Lung (tissue), 11 donors: ENCODE measurements at regions not wholly inside any gene's neighbourhood (a gene's known extent, or its start where the extent isn't known, plus 50 kb on each side); places are given as distances from the start of the nearest gene placed in this dataset.

Experiments used
- ATAC-seq: fragments of 200-7000 bp; cut with Tn5 transposase; one replicate; pipeline ENCODE4 v1.9.1; 2020; ENCODE audit warnings: moderate number of reproducible peaks; ENCODE audit not compliant: insufficient read depth, low FRiP score
- DNase-seq, 3 donors: peaks; one replicate each; pipeline ENCODE4 v3.0.0-alpha.2; 2013 to 2017
- H3K27ac ChIP-seq, 2 donors: one replicate each; pipeline ENCODE4 v1.5.1; 2013; ENCODE audit warnings: mild to moderate bottlenecking in 2 of 2, moderate library complexity in 2 of 2, control low read depth in 1 of 2, inconsistent platforms in 1 of 2, low read depth in 1 of 2, low read length in 1 of 2
- H3K27me3 ChIP-seq, 3 donors: one replicate each; pipeline ENCODE4 v1.5.1; 2013; ENCODE audit warnings: low read length in 2 of 3; ENCODE audit not compliant: control insufficient read depth in 3 of 3, insufficient read depth in 3 of 3
- H3K36me3 ChIP-seq, 4 donors: one replicate each; pipeline ENCODE4 v1.5.1; 2013; ENCODE audit warnings: low read length in 4 of 4, mild to moderate bottlenecking in 1 of 4, moderate library complexity in 1 of 4; ENCODE audit not compliant: control insufficient read depth in 4 of 4, insufficient read depth in 4 of 4
- H3K4me1 ChIP-seq, 5 donors: one replicate each; pipeline ENCODE4 v1.5.1; 2013; ENCODE audit warnings: low read length in 5 of 5, mild to moderate bottlenecking in 2 of 5, moderate library complexity in 1 of 5; ENCODE audit not compliant: control insufficient read depth in 5 of 5, insufficient read depth in 5 of 5
- H3K4me3 ChIP-seq: one replicate; pipeline ENCODE4 v1.5.1; 2013; ENCODE audit warnings: mild to moderate bottlenecking, control low read depth, moderate library complexity
- H3K9ac ChIP-seq, 2 donors: one replicate each; pipeline ENCODE4 v1.5.1; 2013; ENCODE audit warnings: low read length in 2 of 2, control low read depth in 1 of 2; ENCODE audit not compliant: insufficient read depth in 1 of 2
- H3K9me3 ChIP-seq, 4 donors: one replicate each; pipeline ENCODE4 v1.5.1; 2013; ENCODE audit warnings: low read length in 3 of 4, mild to moderate bottlenecking in 1 of 4, moderate library complexity in 1 of 4; ENCODE audit not compliant: control insufficient read depth in 4 of 4, insufficient read depth in 3 of 4
- WGBS, 2 donors: extraction: QIAGEN DNeasy Blood & Tissue Kit; methylation state at CpG; one replicate each; pipeline ENCODE4 v1.1.7; 2013; 5-methylcytosine and 5-hydroxymethylcytosine counted together
- TF ChIP-seq, protein P1 (sequence below): IDR thresholded peaks from 2 replicates; pipeline ENCODE4 v1.5.1; 2012; ENCODE audit warnings: mild to moderate bottlenecking; ENCODE audit errors: control extremely low read depth, extremely low read depth
- donor health status: control.
- donor health status: control.
- donor health status: Bipolar disorder and iron deficiency.
- donor health status: healthy.
- donor health status: DM: yes; HTN: yes; CAD: no.

DNA sequence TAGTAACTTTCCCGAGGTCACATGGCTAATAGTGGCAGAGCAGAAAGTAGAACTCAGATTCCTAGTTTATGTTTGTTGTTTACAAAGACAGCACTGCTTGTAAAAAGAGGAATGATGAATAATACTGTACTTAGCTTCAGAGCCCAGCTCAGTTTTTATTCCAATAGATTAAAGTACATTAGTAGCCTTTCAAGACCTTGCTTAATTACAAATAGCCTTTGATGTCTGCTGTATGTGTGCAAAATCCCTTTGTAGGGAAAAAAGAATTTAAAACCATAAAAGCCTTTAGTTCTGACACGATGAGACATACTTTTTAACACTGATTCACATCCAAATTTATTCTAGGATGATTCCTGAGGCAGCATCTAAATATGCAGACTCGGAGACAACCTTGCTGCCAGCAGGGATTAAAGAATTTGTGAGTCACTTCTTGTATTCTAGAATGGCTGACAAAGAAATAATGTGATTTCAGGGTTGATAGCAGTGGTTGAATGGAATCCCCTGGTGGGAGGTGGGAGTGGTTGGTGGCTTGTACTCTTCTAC is 324.2 kb upstream of the TGFBR2 start:
- 73 to 85% methylated on average over 3 of the region's 3 CpGs for WGBS, 2 donors
- TF ChIP-seq, protein P1, sequence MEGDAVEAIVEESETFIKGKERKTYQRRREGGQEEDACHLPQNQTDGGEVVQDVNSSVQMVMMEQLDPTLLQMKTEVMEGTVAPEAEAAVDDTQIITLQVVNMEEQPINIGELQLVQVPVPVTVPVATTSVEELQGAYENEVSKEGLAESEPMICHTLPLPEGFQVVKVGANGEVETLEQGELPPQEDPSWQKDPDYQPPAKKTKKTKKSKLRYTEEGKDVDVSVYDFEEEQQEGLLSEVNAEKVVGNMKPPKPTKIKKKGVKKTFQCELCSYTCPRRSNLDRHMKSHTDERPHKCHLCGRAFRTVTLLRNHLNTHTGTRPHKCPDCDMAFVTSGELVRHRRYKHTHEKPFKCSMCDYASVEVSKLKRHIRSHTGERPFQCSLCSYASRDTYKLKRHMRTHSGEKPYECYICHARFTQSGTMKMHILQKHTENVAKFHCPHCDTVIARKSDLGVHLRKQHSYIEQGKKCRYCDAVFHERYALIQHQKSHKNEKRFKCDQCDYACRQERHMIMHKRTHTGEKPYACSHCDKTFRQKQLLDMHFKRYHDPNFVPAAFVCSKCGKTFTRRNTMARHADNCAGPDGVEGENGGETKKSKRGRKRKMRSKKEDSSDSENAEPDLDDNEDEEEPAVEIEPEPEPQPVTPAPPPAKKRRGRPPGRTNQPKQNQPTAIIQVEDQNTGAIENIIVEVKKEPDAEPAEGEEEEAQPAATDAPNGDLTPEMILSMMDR = no peak
- Histone ChIP-seq H3K4me3 (no peak overlapping the region), H3K9me3 (no peaks in the 10 kb centered on the region), H3K27me3 (no peaks in the 10 kb centered on the region), H3K9ac (no peak overlapping the region), H3K36me3 (no peaks in the 10 kb centered on the region), H3K4me1 (peaks cover 0 to 11% (median 0%) of the 10 kb centered on the region in 5 donors), H3K27ac (peak overlapping the region in 1 of 2 donors; percentile 33)
- ATAC-seq (no peak), DNase-seq (no peak)

DNA sequence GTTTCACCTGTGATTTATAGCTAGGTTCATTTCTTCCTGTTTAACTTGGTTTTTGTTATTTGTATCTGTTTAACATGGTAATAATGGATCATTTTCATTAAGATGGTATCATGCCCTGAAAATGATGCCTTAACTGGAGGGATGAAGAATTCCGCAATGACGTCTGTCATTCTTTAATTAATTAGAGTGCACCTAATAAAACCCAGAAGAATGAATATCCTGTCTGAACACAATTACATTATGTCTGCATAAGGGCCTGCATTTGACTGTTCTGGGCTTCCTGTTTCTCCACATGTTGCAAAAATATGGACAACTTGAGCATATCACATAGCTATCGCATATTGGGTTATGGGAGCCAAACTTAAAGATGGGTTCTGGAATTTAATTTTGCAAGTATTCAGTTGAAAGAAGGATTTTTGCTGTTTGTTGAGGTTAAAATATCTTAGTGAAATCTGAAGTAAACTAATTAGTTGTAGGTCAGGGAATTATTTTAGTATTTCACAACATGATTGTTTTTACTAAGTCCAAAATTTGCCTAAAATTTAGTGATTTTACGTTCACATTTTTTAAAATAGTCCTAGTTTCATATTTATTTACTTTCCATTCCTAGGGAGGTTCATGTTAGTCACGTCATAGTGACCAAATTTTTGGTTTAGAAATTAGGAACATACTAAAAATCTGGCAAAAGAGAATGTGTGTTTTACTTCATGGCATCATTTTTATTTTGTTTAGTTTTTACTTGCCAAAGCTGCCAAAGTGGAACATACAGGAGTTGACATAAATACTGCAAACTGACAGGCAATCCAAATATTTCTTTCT is 321.0 kb upstream of the TGFBR2 start:
- Histone ChIP-seq H3K27ac (peak overlapping the region in 1 of 2 donors; percentile 9), H3K4me3 (no peak overlapping the region), H3K4me1 (peaks cover 0 to 16% (median 0%) of the 10 kb centered on the region in 5 donors), H3K36me3 (no peaks in the 10 kb centered on the region), H3K9me3 (no peaks in the 10 kb centered on the region), H3K9ac (no peak overlapping the region), H3K27me3 (no peaks in the 10 kb centered on the region)
- TF ChIP-seq, protein P1 = no peak
- ATAC-seq (no peak), DNase-seq (no peak)
- 83 to 86% methylated on average over 5 of the region's 5 CpGs for WGBS, 2 donors

DNA sequence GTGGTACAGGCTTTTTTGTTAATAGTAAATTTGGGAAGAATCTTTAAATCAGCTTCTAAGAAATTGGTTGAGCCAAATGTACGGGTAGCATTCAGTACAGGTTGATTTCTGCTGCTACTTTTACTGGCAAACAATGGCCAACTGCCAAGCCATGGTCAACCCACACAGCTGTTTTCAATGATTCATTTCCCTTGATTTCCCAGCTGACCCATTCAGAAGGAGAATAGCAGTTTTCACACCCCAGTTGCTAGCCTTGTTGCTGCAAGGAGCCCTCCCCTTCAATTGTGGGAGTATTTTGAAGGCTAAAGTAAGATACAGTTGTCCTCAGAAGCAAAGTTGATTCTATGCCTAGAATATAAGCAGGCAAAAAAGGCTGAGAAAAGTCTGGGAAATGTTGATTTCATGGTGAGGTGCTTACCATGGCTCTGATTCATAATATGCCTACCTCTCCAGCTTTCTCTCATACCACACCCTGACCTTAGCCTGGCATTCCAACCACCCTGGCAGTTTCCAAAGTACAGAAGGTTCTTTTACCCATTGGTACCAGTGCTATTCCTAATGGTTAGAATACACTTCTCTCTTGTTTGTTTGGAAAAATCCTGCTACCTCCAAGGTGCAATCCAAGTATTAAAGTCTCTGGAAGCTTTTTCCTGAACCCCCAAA is 320.3 kb upstream of the TGFBR2 start:
- 19 to 21% methylated on average over 1 of the region's 1 CpG for WGBS, 2 donors
- Histone ChIP-seq H3K9me3 (no peaks in the 10 kb centered on the region), H3K9ac (no peak overlapping the region), H3K4me1 (peaks cover 0 to 16% (median 0%) of the 10 kb centered on the region in 5 donors), H3K36me3 (no peaks in the 10 kb centered on the region), H3K27me3 (no peaks in the 10 kb centered on the region), H3K27ac (peak overlapping the region; percentile 40 to 80), H3K4me3 (no peak overlapping the region)
- ATAC-seq (peak; percentile 53), DNase-seq (peak; percentile 21 to 33 (median 24))
- TF ChIP-seq, protein P1 = no peak
